Natural killer cell (primary cell): ENCODE measurements at regions not wholly inside any gene's neighbourhood (a gene's known extent, or its start where the extent isn't known, plus 50 kb on each side); places are given as distances from the start of the nearest gene placed in this dataset.

ENCODE experiments used
- ATAC-seq, 3 donors: fragments of 150-1000 bp in 2 of 3; fragments of 200-7000 bp in 1 of 3; cut with Tn5 transposase; 1 replicate in 1 of 3; 2 replicates in 2 of 3; pipeline ENCODE4 v1.10.0; 2021; ENCODE audit warnings: mild to moderate bottlenecking in 2 of 3, moderate library complexity in 2 of 3
- DNase-seq, 2 donors: peaks; one replicate each; pipeline versions ENCODE4 v3.0.0 to v3.0.0-alpha.2; 2013 to 2021; ENCODE audit warnings: mixed read lengths in 1 of 2
- H3K27ac ChIP-seq: one replicate; pipeline ENCODE4 v1.5.1; 2013; ENCODE audit warnings: mild to moderate bottlenecking, low read length
- H3K27me3 ChIP-seq: one replicate; pipeline ENCODE4 v1.6.1; 2013; ENCODE audit warnings: low read length; ENCODE audit not compliant: control insufficient read depth, insufficient read depth
- H3K36me3 ChIP-seq: one replicate; pipeline ENCODE4 v1.6.1; 2013; ENCODE audit warnings: low read length; ENCODE audit not compliant: control insufficient read depth, insufficient read depth
- H3K4me1 ChIP-seq: one replicate; pipeline ENCODE4 v1.6.1; 2013; ENCODE audit warnings: low read length; ENCODE audit not compliant: control insufficient read depth, insufficient read depth
- H3K4me3 ChIP-seq: one replicate; pipeline ENCODE4 v1.5.1; 2013; ENCODE audit warnings: low read length
- H3K9me3 ChIP-seq: one replicate; pipeline ENCODE4 v1.6.1; 2013; ENCODE audit warnings: low read length; ENCODE audit not compliant: control insufficient read depth, insufficient read depth
- H3K27ac Mint-ChIP-seq, 2 donors: one replicate each; pipeline ENCODE4 v1.8.0; 2022; ENCODE audit warnings: mild to moderate bottlenecking in 2 of 2, mixed read lengths in 2 of 2, moderate library complexity in 1 of 2
- H3K27me3 Mint-ChIP-seq, 2 donors: one replicate each; pipeline ENCODE4 v1.8.0; 2022; ENCODE audit warnings: low read depth in 2 of 2, mixed read lengths in 2 of 2
- H3K36me3 Mint-ChIP-seq: one replicate; pipeline ENCODE4 v1.8.0; 2022; ENCODE audit warnings: mixed read lengths
- H3K4me1 Mint-ChIP-seq, 2 donors: one replicate each; pipeline ENCODE4 v1.8.0; 2022; ENCODE audit warnings: mixed read lengths in 2 of 2
- H3K4me3 Mint-ChIP-seq: one replicate; pipeline ENCODE4 v1.8.0; 2022; ENCODE audit warnings: mild to moderate bottlenecking, moderate library complexity, mixed read lengths
- H3K9me3 Mint-ChIP-seq, 2 donors: one replicate each; pipeline ENCODE4 v1.8.0; 2022; ENCODE audit warnings: mixed read lengths in 2 of 2
- WGBS: methylation state at CpG from one replicate; pipeline ENCODE4 v1.1.7; 2013; ENCODE audit warnings: missing lambda C conversion rate; ENCODE audit not compliant: insufficient coverage; 5-methylcytosine and 5-hydroxymethylcytosine counted together
- intact Hi-C: fragments of 100-400 bp; cut with micrococcal nuclease; formaldehyde crosslinking; loops from one replicate; pipeline ENCODE4 v1.14.2; 2022
- TF ChIP-seq, protein P1 (sequence below): fragments of 200-600 bp; IDR thresholded peaks from one replicate; pipeline ENCODE4 v1.8.0; 2022; ENCODE audit warnings: antibody characterized with exemption

DNA sequence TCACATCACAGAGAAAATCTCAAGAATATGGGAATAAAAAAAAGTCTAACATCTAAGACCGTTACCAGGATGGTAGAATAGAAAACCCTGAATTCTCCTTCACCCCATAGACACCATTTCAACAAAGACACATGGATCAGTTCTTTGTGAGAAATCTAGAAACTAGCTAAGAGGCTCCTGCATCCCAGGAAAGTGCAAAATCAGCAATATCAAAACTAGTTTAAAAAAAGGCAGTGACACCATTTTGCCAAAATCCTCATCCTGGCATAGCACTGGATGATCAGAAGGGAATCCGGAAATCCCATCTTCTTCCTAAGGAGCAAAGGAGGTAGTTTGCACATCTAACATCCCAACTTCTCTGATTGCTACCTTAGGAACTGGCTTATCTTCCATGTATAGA is 88.9 kb upstream of the MAGEE2 start:
- Mint-ChIP-seq H3K36me3 (no peaks in the 10 kb centered on the region), H3K27me3 (no peaks in the 10 kb centered on the region), H3K4me1 (no peaks in the 10 kb centered on the region), H3K27ac (no peak overlapping the region), H3K4me3 (no peak overlapping the region), H3K9me3 (peaks cover 0 to 3% of the 10 kb centered on the region in 2 donors)
- WGBS = 100% methylated on average over 1 of the region's 2 CpGs
- no peaks in the 10 kb centered on the region for H3K9me3 ChIP-seq
- H3K4me3 ChIP-seq = no peak overlapping the region
- intact Hi-C loops = no loop called here
- H3K27me3 ChIP-seq = no peaks in the 10 kb centered on the region
- no peak overlapping the region for H3K27ac ChIP-seq
- ATAC-seq (no peak), DNase-seq (no peak)
- TF ChIP-seq, protein P1, sequence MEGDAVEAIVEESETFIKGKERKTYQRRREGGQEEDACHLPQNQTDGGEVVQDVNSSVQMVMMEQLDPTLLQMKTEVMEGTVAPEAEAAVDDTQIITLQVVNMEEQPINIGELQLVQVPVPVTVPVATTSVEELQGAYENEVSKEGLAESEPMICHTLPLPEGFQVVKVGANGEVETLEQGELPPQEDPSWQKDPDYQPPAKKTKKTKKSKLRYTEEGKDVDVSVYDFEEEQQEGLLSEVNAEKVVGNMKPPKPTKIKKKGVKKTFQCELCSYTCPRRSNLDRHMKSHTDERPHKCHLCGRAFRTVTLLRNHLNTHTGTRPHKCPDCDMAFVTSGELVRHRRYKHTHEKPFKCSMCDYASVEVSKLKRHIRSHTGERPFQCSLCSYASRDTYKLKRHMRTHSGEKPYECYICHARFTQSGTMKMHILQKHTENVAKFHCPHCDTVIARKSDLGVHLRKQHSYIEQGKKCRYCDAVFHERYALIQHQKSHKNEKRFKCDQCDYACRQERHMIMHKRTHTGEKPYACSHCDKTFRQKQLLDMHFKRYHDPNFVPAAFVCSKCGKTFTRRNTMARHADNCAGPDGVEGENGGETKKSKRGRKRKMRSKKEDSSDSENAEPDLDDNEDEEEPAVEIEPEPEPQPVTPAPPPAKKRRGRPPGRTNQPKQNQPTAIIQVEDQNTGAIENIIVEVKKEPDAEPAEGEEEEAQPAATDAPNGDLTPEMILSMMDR = no peak
- no peaks in the 10 kb centered on the region for H3K36me3 ChIP-seq
- no peaks in the 10 kb centered on the region for H3K4me1 ChIP-seq

GRCh38 chrX:75883446-75883845 is 98.4 kb upstream of the MAGEE2 start:
- Mint-ChIP-seq H3K27me3 (no peaks in the 10 kb centered on the region), H3K4me1 (peaks cover 0 to 5% of the 10 kb centered on the region in 2 donors), H3K27ac (no peak overlapping the region), H3K36me3 (no peaks in the 10 kb centered on the region), H3K9me3 (peaks cover 0 to 5% of the 10 kb centered on the region in 2 donors), H3K4me3 (no peak overlapping the region)
- H3K27me3 ChIP-seq = no peaks in the 10 kb centered on the region
- 86% methylated on average over 1 of the region's 1 CpG for WGBS
- ATAC-seq (no peak), DNase-seq (no peak)
- H3K9me3 ChIP-seq = no peaks in the 10 kb centered on the region
- H3K27ac ChIP-seq = no peak overlapping the region
- H3K36me3 ChIP-seq = no peaks in the 10 kb centered on the region
- H3K4me1 ChIP-seq = no peaks in the 10 kb centered on the region
- TF ChIP-seq, protein P1 = no peak
- intact Hi-C loops = no loop called here
- H3K4me3 ChIP-seq = no peak overlapping the region

DNA sequence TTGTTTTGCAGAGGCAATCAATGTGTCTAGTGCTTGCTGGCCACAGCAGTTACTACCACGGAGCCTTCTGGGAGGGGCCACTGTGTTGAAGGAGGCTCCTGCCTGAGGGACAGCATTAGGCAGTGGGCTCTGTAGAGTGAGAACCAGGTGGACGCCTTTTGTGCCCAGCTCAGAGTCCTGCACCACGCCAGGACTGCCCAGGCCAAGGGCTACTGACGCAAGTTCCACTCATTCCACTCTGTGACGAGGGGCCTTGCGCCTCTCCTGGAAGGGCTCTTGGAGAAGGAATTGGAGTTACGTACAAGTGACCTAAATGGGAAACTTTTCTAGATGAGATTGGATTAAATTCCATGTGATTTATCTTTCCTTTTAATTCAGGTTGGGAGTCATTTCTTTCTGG is 102.8 kb upstream of the MAGEE2 start:
- H3K36me3 Mint-ChIP-seq = no peaks in the 10 kb centered on the region
- Histone ChIP-seq H3K27me3 (no peaks in the 10 kb centered on the region), H3K27ac (no peak overlapping the region), H3K4me1 (no peaks in the 10 kb centered on the region), H3K9me3 (no peaks in the 10 kb centered on the region), H3K4me3 (no peak overlapping the region), H3K36me3 (no peaks in the 10 kb centered on the region)
- TF ChIP-seq, protein P1 = no peak
- no peak for ATAC-seq
- intact Hi-C loops = no loop called here
- DNase-seq = no peak
- H3K27me3 Mint-ChIP-seq = peaks cover 0 to 25% of the 10 kb centered on the region in 2 donors
- no peaks in the 10 kb centered on the region for H3K4me1 Mint-ChIP-seq
- H3K27ac Mint-ChIP-seq = no peak overlapping the region
- H3K4me3 Mint-ChIP-seq = no peak overlapping the region
- WGBS = 92% methylated on average over 6 of the region's 7 CpGs
- no peaks in the 10 kb centered on the region for H3K9me3 Mint-ChIP-seq

- no peak for ATAC-seq
- H3K27me3 Mint-ChIP-seq = peaks cover 0 to 27% of the 10 kb centered on the region in 2 donors
- Histone ChIP-seq H3K27ac (no peak overlapping the region), H3K4me3 (no peak overlapping the region), H3K27me3 (no peaks in the 10 kb centered on the region), H3K4me1 (no peaks in the 10 kb centered on the region), H3K9me3 (no peaks in the 10 kb centered on the region), H3K36me3 (no peaks in the 10 kb centered on the region)
- no CpG with 5 or more reads among the region's 2 CpGs for WGBS
- H3K4me1 Mint-ChIP-seq = no peaks in the 10 kb centered on the region
- TF ChIP-seq, protein P1 = no peak
- no peaks in the 10 kb centered on the region for H3K9me3 Mint-ChIP-seq
- H3K27ac Mint-ChIP-seq = no peak overlapping the region
- no peaks in the 10 kb centered on the region for H3K36me3 Mint-ChIP-seq
- intact Hi-C loops = no loop called here
- H3K4me3 Mint-ChIP-seq = no peak overlapping the region
- no peak for DNase-seq
Measured at GRCh38 chrX:75892749-75893148, 107.7 kb upstream of the MAGEE2 start.
